ENCODE measurements at regions not wholly inside any gene's neighbourhood (a gene's known extent, or its start where the extent isn't known, plus 50 kb on each side); places are given as distances from the start of the nearest gene placed in this dataset.
"Not testable (repeated sequence)": the region's sequence is repeated elsewhere in the genome, so short reads cannot be mapped to it uniquely, and the experiment has no call there.

- H3K79me2 ChIP-seq: no peaks in the 10 kb centered on the region
These were observed 53.4 kb downstream of the HES1 start for GRCh38 chr3:194189243-194189791.

GRCh38 chr3:194191850-194192249 is 55.9 kb downstream of the HES1 start:
- not testable (repeated sequence) for H3K79me2 ChIP-seq; H3K9me3 ChIP-seq (ENCODE audit: control insufficient read depth, low read length); H3K9ac ChIP-seq; H3K27me3 ChIP-seq (ENCODE audit: control insufficient read depth, insufficient read depth, low read length); H3K36me3 ChIP-seq (ENCODE audit: control insufficient read depth, insufficient read depth, low read length); H3K4me2 ChIP-seq (ENCODE audit: low read length); H3K4me3 ChIP-seq (ENCODE audit: low read depth, low read length)
- peak overlapping the region; percentile 54 for H2AFZ ChIP-seq
- H3K27ac ChIP-seq: peak overlapping the region; percentile 20
- H3K4me1 ChIP-seq: peaks cover 46% of the 10 kb centered on the region

More at GRCh38 chr3:194189243-194189791, 53.4 kb downstream of the HES1 start:
- Histone ChIP-seq H2AFZ (peak overlapping the region; percentile 66), H3K9ac (no peak overlapping the region), H3K4me2 (ENCODE audit: low read length) (no peak overlapping the region), H3K36me3 (ENCODE audit: control insufficient read depth, insufficient read depth, low read length) (no peaks in the 10 kb centered on the region), H3K27me3 (ENCODE audit: control insufficient read depth, insufficient read depth, low read length) (no peaks in the 10 kb centered on the region), H3K4me1 (peaks cover 45% of the 10 kb centered on the region), H3K4me3 (ENCODE audit: low read depth, low read length) (no peak overlapping the region), H3K9me3 (ENCODE audit: control insufficient read depth, low read length) (no peaks in the 10 kb centered on the region), H3K27ac (peak overlapping the region; percentile 18)
- no peak for TF ChIP-seq CTCF (IDR thresholded peaks at IDR 0.05)

- Histone ChIP-seq H3K4me3 (ENCODE audit: low read depth, low read length) (no peak overlapping the region), H3K4me1 (peaks cover 37% of the 10 kb centered on the region), H3K79me2 (no peaks in the 10 kb centered on the region), H3K9ac (no peak overlapping the region), H3K36me3 (ENCODE audit: control insufficient read depth, insufficient read depth, low read length) (no peaks in the 10 kb centered on the region), H3K4me2 (ENCODE audit: low read length) (no peak overlapping the region), H3K9me3 (ENCODE audit: control insufficient read depth, low read length) (no peaks in the 10 kb centered on the region), H2AFZ (peak overlapping the region; percentile 51), H3K27ac (no peak overlapping the region), H3K27me3 (ENCODE audit: control insufficient read depth, insufficient read depth, low read length) (no peaks in the 10 kb centered on the region)
- no peak for TF ChIP-seq CTCF (IDR thresholded peaks at IDR 0.05)
These were observed 58.3 kb downstream of the HES1 start for GRCh38 chr3:194194051-194194756.

GRCh38 chr3:194194757-194195085 is 58.8 kb downstream of the HES1 start:
- Histone ChIP-seq H3K27ac (no peak overlapping the region), H3K4me2 (ENCODE audit: low read length) (no peak overlapping the region), H3K79me2 (no peaks in the 10 kb centered on the region), H2AFZ (peak overlapping the region; percentile 51), H3K9me3 (ENCODE audit: control insufficient read depth, low read length) (no peaks in the 10 kb centered on the region), H3K4me1 (peaks cover 39% of the 10 kb centered on the region), H3K27me3 (ENCODE audit: control insufficient read depth, insufficient read depth, low read length) (no peaks in the 10 kb centered on the region), H3K9ac (no peak overlapping the region), H3K4me3 (ENCODE audit: low read depth, low read length) (no peak overlapping the region), H3K36me3 (ENCODE audit: control insufficient read depth, insufficient read depth, low read length) (no peaks in the 10 kb centered on the region)
- no peak for TF ChIP-seq CTCF (IDR thresholded peaks at IDR 0.05)

GRCh38 chr3:194195611-194196010 is 59.7 kb downstream of the HES1 start:
- Histone ChIP-seq H3K4me3 (ENCODE audit: low read depth, low read length) (no peak overlapping the region), H3K9ac (no peak overlapping the region), H3K27ac (no peak overlapping the region), H2AFZ (peak overlapping the region; percentile 13), H3K9me3 (ENCODE audit: control insufficient read depth, low read length) (no peaks in the 10 kb centered on the region), H3K27me3 (ENCODE audit: control insufficient read depth, insufficient read depth, low read length) (no peaks in the 10 kb centered on the region), H3K36me3 (ENCODE audit: control insufficient read depth, insufficient read depth, low read length) (no peaks in the 10 kb centered on the region), H3K79me2 (no peaks in the 10 kb centered on the region), H3K4me2 (ENCODE audit: low read length) (no peak overlapping the region), H3K4me1 (peaks cover 47% of the 10 kb centered on the region)
- TF ChIP-seq CTCF (IDR thresholded peaks at IDR 0.05): no peak

Data from parathyroid adenoma (tissue), 2 donors.